Smooth muscle cell of the brain vasculature (primary cell): ENCODE measurements at regions not wholly inside any gene's neighbourhood (a gene's known extent, or its start where the extent isn't known, plus 50 kb on each side); places are given as distances from the start of the nearest gene placed in this dataset.
"Not testable (repeated sequence)": the region's sequence is repeated elsewhere in the genome, so short reads cannot be mapped to it uniquely, and the experiment has no call there.

ENCODE experiments used
- DNase-seq: peaks from one replicate; pipeline ENCODE4 v3.0.0-alpha.2; 2012; ENCODE audit warnings: low read depth, low spot score

DNA sequence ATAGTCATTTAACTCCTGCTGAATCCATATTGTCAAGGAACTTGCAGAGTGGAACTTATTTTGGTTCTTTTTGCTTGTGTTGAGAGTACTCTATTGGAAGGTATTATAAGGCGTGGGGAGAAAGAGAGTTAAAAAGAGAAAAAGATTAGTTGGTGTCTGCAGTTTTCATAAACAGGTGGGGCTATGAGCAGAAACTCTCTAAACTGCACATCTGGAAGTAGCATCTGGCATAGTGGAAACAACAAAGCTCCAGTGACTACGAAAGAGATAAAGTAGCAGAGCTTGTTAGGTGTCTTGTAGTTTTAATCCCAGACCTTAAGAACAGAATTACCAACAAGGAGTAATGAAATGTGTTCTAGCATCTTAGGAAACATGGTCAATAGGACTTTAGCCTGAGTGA is 148.8 kb upstream of the SGO1 start:
- no peak for DNase-seq

DNA sequence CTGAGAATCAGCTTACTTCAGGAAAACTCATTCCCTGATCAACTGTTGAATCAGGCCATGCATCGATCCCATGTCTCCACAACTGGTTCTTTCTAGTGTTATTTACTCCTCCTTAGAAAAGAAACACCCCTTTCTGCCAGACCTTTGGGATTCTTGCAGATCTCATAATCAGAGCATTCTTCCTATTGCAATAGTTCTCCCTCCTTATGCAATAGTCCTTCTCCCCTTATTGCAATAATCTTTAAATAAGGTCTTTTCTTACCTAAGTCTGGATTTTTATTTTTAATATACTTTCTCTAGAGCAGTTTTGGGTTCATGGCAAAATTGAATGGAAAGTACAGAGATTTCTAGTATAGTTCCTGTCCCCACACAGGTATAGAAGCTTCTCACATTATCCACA is 141.9 kb upstream of the SGO1 start:
- DNase-seq, result no peak

DNA sequence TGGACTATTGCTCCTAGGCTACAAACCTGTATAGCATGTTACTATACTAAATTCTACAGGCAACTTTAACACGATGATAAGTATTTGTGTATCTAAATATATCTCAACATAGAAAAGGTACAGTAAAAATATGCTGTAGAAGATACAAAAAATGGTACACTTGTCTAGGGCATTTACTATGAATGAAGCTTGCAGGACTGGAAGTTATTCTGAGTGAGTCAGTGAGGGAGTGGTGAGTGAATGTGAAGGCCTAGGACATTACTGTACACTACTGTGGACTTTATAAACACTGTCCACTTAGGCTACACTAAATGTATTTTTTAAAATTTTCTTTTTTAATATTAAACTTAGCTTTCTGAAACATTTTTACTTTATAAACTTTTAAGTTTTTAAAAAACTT is 140.5 kb upstream of the SGO1 start:
- DNase-seq, result no peak

DNA sequence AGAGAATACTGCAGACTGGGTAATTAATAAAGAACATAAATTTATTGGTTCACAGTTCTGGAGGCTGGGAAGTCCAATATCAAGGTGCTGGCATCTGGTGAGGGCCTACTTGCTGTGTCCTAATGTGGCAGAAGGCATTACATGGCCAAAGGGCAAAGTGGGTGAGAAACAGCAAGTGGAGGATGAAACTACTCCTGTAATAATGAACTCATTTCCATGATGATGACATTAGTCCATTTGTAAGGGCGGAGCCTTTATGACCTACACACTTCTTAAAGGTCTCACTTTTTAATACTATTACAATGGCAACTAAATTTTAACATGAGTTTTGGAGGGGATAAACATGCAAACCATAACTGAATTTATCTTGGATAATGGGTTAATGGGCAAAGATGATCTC is 139.6 kb upstream of the SGO1 start:
- no peak for DNase-seq

- no peak for DNase-seq
Measured at GRCh38 chr3:20324664-20325478, 138.9 kb upstream of the SGO1 start.

GRCh38 chr3:20323307-20323927 is 137.4 kb upstream of the SGO1 start:
- no peak for DNase-seq

GRCh38 chr3:20322085-20322484 is 136.1 kb upstream of the SGO1 start:
- DNase-seq, result no peak

- no peak for DNase-seq
Measured at GRCh38 chr3:20321391-20322047, 135.5 kb upstream of the SGO1 start.

GRCh38 chr3:20320489-20320888 is 134.5 kb upstream of the SGO1 start:
- no peak for DNase-seq

DNA sequence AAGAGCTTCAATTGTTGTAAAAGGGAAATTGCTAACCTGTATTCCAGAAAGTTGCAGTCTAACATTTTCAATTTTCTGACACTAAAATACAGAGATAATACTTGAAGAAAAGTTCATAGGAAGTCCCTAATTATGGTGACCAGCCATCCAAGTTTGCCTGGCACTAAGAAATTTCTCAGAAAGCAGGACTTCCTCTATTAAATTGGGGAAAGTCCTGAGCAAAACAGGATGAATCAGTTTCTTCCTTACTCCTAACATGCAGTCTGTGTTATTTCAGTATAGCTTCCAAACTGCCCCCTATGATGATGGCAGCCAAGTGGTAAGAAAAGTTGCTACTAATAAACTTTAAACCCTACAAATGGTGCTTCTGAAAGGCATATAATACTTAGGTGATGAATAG is 133.5 kb upstream of the SGO1 start:
- no peak for DNase-seq

- DNase-seq, result no peak
Measured at GRCh38 chr3:20317616-20318015, 131.6 kb upstream of the SGO1 start.

DNA sequence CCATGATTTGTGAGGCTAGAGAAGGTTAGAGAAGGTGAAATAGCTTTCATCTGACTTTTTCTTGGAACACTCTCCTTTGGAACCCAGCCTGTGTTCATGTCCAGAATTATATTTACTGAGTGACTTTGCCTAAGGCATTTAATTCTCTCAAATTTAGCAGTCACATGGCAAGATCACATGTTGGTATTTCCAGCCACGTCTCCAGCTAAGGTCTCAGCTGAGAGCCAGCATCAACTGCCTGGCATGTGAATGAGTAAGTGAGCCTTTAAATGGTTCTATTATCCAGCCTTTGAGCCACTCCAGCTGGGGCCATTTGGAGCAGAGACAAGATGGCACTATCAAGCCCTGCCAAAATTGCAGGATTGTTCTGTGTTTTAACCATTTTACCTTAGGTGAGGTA is 130.2 kb upstream of the SGO1 start:
- no peak for DNase-seq

DNA sequence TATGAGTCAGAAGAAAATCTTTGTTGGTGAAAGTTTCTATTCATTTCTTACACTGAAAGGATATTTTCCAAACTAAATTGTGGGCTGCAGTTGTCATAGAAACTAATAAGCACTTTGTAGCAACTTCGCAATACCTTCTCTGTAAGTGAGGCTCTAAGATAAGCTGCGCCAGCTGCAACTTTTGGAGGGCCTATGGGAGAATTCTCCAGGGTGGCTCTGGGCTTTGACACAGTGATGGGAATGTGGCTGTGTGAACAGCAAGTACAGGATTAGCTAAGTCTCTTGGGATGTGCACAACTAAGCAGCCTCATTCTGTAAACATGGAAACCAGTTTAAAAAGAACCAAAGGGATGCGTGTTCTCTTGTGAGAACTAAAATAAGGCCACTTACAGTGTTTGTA is 124.6 kb upstream of the SGO1 start:
- DNase-seq, result no peak

DNA sequence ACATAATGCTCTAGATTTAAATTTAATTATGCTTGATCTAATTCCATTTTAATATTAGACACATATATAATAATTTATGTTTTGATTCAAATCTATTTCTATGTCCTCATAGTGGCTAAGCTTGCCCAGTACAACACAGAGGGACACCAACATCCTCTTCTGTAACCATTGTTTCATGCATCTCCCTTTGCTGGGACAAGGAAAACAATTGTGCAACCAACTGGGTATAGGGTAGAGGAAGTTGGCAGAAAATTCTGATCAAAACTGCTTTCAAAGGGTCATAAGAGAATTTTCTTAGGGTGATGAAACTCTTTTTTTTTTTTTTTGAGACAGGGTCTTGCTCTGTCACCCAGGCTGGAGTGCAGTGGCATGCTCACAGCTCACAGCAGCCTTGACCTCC is 121.4 kb upstream of the SGO1 start:
- no peak for DNase-seq

DNA sequence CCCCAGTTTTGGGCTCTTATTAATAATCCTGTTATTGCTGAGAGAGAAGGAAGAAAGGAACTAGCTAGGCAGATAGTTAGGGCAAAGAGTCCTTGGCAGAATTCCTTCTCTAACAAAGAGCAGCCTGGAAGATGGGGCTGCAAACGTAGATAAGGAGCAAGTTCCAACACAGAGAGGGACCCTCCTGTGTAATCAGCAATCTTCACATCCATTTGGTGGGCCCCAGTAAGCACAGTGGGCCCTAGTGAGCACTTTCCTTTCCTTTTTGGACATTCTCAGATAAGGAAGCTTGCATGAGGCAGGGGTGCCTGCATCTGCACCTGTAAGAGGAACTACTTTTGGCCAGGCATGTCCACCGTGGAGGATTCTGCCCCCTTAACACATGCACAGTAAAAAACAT is 119.6 kb upstream of the SGO1 start:
- DNase-seq, result no peak

DNA sequence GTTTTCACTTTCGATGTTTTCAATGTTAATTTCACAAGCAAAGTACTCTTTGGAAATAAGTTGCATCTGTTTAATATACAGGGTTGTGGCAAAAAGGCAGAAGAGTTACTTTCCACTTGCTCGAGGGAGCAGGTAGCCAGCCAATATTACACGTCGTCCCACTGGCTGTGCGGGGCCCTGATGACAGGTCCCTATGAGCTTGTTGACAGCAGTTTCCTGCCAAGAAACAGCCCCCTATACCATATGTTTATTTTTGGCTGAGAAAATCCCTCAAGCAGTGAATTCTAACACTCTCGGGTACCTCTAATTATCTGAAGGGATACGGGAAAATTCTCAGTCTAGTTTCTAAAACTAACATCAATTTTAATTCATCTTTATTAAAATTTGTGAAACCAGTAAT is 116.8 kb upstream of the SGO1 start:
- no peak for DNase-seq

GRCh38 chr3:20288050-20288449 is 102.0 kb upstream of the SGO1 start:
- no peak for DNase-seq

GRCh38 chr3:20280257-20280656 is 94.3 kb upstream of the SGO1 start:
- DNase-seq, result no peak

- DNase-seq, result not testable (repeated sequence)
Measured at GRCh38 chr3:20265977-20266376, 80.0 kb upstream of the SGO1 start.

GRCh38 chr3:20264900-20265567 is 79.0 kb upstream of the SGO1 start:
- no peak for DNase-seq

DNA sequence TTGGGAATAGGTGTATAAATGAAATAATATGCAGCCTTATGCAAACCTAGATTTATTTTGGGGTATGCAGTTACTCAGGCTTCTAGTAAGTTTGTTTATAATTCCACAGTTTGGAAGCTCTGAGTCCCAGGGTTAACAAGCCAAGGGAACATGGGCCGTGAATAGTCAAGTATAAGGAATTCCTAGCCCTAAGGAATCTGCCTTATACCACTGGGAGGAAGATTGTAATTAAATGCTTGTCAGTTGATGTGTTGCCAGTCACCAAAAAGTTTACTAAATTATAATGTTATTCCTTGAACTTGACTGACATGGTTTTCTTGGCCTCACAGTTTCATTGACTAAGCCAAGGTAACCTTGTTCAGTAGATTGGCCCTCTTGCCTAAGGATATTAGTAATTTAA is 72.4 kb upstream of the SGO1 start:
- DNase-seq, result no peak

- no peak for DNase-seq
Measured at GRCh38 chr3:20256144-20256543, 70.1 kb upstream of the SGO1 start.
